ENCODE measurements at regions not wholly inside any gene's neighbourhood (a gene's known extent, or its start where the extent isn't known, plus 50 kb on each side); places are given as distances from the start of the nearest gene placed in this dataset.
A peak's percentile ranks its signal among the peaks of the same experiment; 100 is the strongest.

GRCh38 chr13:64633948-64634347 is 2596.2 kb downstream of the PCDH9 start:
- ATAC-seq = no peak; the same call in 1 of the 2 replicates
- Histone ChIP-seq H3K27ac (ENCODE audit: low read depth, low read length) (no peak overlapping the region), H2AFZ (ENCODE audit: low read depth, low read length, poor library complexity, severe bottlenecking) (peak overlapping the region; percentile 68), H3K27me3 (ENCODE audit: insufficient read depth, low read length) (no peaks in the 10 kb centered on the region), H4K20me1 (ENCODE audit: insufficient read depth) (no peaks in the 10 kb centered on the region), H3K36me3 (ENCODE audit: control insufficient read depth in 1 of 2, insufficient read depth in 2 of 2, low read length in 2 of 2) (no peaks in the 10 kb centered on the region), H3K4me2 (ENCODE audit: low read length) (no peak overlapping the region), H3K4me1 (ENCODE audit: control insufficient read depth in 1 of 2, insufficient read depth in 2 of 2, low read length in 2 of 2) (no peaks in the 10 kb centered on the region), H3K9ac (ENCODE audit: low read length) (no peak overlapping the region), H3K9me3 (ENCODE audit: control insufficient read depth in 1 of 2, insufficient read depth in 1 of 2, low read depth in 1 of 2, low read length in 2 of 2) (no peaks in the 10 kb centered on the region), H3K9me2 (ENCODE audit: insufficient read depth) (no peaks in the 10 kb centered on the region), H3K79me2 (ENCODE audit: insufficient read depth, low read length) (no peaks in the 10 kb centered on the region), H3K4me3 (replicated peaks in 1 of 2; ENCODE audit: low read depth in 1 of 2, low read length in 2 of 2) (no peak overlapping the region)
- no peak for DNase-seq (ENCODE audit: low read depth, low spot score)
- intact Hi-C loops (cut with micrococcal nuclease) = no loop called here
- ChIA-PET POLR2A (no interaction called here), CTCF (interaction anchor here (0.9 kb wide), 1 partner anchor 9 kb away, joined by 3 read pairs; no protein-coding TSS in a partner anchor), RAD21 (ENCODE audit: low non-redundant PET in 1 of 2, low total read pairs in 2 of 2, uncharacterized antibody in 2 of 2, unreplicated experiment in 2 of 2) (no interaction called here)
- TF ChIP-seq CEBPB (IDR thresholded peaks at IDR 0.05; ENCODE audit: low read depth) = no peak
- no peak for TF ChIP-seq CTCF (IDR thresholded peaks at IDR 0.05 in 2 of 3, conservative IDR thresholded peaks at IDR 0.05 in 1 of 3; ENCODE audit: borderline replicate concordance in 1 of 3, insufficient read depth in 1 of 3, low read depth in 2 of 3, low read length in 2 of 3)
- no peak for TF ChIP-seq ZBTB33 (IDR thresholded peaks at IDR 0.05; ENCODE audit: extremely low read depth, insufficient replicate concordance, low read length)
- TF ChIP-seq MAX (IDR thresholded peaks at IDR 0.05) = no peak
- TF ChIP-seq ZNF274 (IDR thresholded peaks at IDR 0.05; ENCODE audit: low read depth, low read length) = no peak
- no peak for TF ChIP-seq POLR2A (IDR thresholded peaks at IDR 0.05; ENCODE audit: borderline replicate concordance, extremely low read depth, insufficient read depth, insufficient read length)
- TF ChIP-seq TCF7L2 (IDR thresholded peaks at IDR 0.05; ENCODE audit: borderline replicate concordance, extremely low read depth, insufficient read depth, insufficient read length) = no peak
- no peak for TF ChIP-seq SRF (IDR thresholded peaks at IDR 0.05; ENCODE audit: low read depth)
- TF ChIP-seq ELF1 (IDR thresholded peaks at IDR 0.05; ENCODE audit: borderline replicate concordance, low read depth) = no peak
- no peak for TF ChIP-seq SIN3A (IDR thresholded peaks at IDR 0.05; ENCODE audit: low read depth)
- no peak for TF ChIP-seq ATF3 (IDR thresholded peaks at IDR 0.05)
- TF ChIP-seq ZFX (IDR thresholded peaks at IDR 0.05) = no peak
- no peak for TF ChIP-seq RAD21 (IDR thresholded peaks at IDR 0.05; ENCODE audit: low read depth)
- TF ChIP-seq EZH2 (IDR thresholded peaks at IDR 0.05) = no peak
- no peak for TF ChIP-seq EZH2phosphoT487 (IDR thresholded peaks at IDR 0.05; ENCODE audit: borderline replicate concordance)
- no peak for TF ChIP-seq CBX3 (IDR thresholded peaks at IDR 0.05; ENCODE audit: low read depth)
- no peak for TF ChIP-seq SP1 (IDR thresholded peaks at IDR 0.05; ENCODE audit: low read depth)
- TF ChIP-seq POLR2AphosphoS5 (IDR thresholded peaks at IDR 0.05; ENCODE audit: low read depth, low read length) = no peak
- no TSS peak for BruUV-seq (replicated peaks)

Measured in HCT116 (cell line).